ENCODE measurements at regions not wholly inside any gene's neighbourhood (a gene's known extent, or its start where the extent isn't known, plus 50 kb on each side); places are given as distances from the start of the nearest gene placed in this dataset.

- no peak for DNase-seq (ENCODE audit: low spot score)
Measured at GRCh38 chr19:30742406-30742938, 370.3 kb downstream of the ZNF536 start.

GRCh38 chr19:30741566-30741965 is 369.4 kb downstream of the ZNF536 start:
- DNase-seq (ENCODE audit: low spot score), result no peak

GRCh38 chr19:30739394-30739793 is 367.2 kb downstream of the ZNF536 start:
- no peak for DNase-seq (ENCODE audit: low spot score)

GRCh38 chr19:30738047-30738446 is 365.9 kb downstream of the ZNF536 start:
- no peak for DNase-seq (ENCODE audit: low spot score)

- no peak for DNase-seq (ENCODE audit: low spot score)
Measured at GRCh38 chr19:30734669-30735068, 362.5 kb downstream of the ZNF536 start.

- DNase-seq (ENCODE audit: low spot score), result no peak
Measured at GRCh38 chr19:30733826-30734550, 361.8 kb downstream of the ZNF536 start.

- DNase-seq (ENCODE audit: low spot score), result no peak
Measured at GRCh38 chr19:30731591-30731990, 359.4 kb downstream of the ZNF536 start.

- DNase-seq (ENCODE audit: low spot score), result no peak
Measured at GRCh38 chr19:30729451-30729850, 357.3 kb downstream of the ZNF536 start.

GRCh38 chr19:30722761-30723160 is 350.6 kb downstream of the ZNF536 start:
- DNase-seq (ENCODE audit: low spot score), result no peak

GRCh38 chr19:30722186-30722585 is 350.0 kb downstream of the ZNF536 start:
- DNase-seq (ENCODE audit: low spot score), result no peak

GRCh38 chr19:30719999-30720345 is 347.8 kb downstream of the ZNF536 start:
- DNase-seq (ENCODE audit: low spot score), result peak; percentile 42

GRCh38 chr19:30719189-30719998 is 347.2 kb downstream of the ZNF536 start:
- DNase-seq (ENCODE audit: low spot score), result peak; percentile 69

GRCh38 chr19:30718707-30719106 is 346.5 kb downstream of the ZNF536 start:
- DNase-seq (ENCODE audit: low spot score), result no peak

GRCh38 chr19:30718014-30718413 is 345.8 kb downstream of the ZNF536 start:
- no peak for DNase-seq (ENCODE audit: low spot score)

GRCh38 chr19:30717381-30717780 is 345.2 kb downstream of the ZNF536 start:
- DNase-seq (ENCODE audit: low spot score), result no peak

- no peak for DNase-seq (ENCODE audit: low spot score)
Measured at GRCh38 chr19:30712431-30713337, 340.5 kb downstream of the ZNF536 start.

GRCh38 chr19:30711826-30712225 is 339.6 kb downstream of the ZNF536 start:
- DNase-seq (ENCODE audit: low spot score), result no peak

GRCh38 chr19:30711296-30711695 is 339.1 kb downstream of the ZNF536 start:
- DNase-seq (ENCODE audit: low spot score), result peak; percentile 26

- no peak for DNase-seq (ENCODE audit: low spot score)
Measured at GRCh38 chr19:30710721-30711120, 338.5 kb downstream of the ZNF536 start.

- DNase-seq (ENCODE audit: low spot score), result no peak
Measured at GRCh38 chr19:30708416-30709178, 336.4 kb downstream of the ZNF536 start.

GRCh38 chr19:30704771-30705330 is 332.7 kb downstream of the ZNF536 start:
- no peak for DNase-seq (ENCODE audit: low spot score)

Measured in iPS-NIHi11 (cell line).